Ovary (tissue), 7 donors: ENCODE measurements at regions not wholly inside any gene's neighbourhood (a gene's known extent, or its start where the extent isn't known, plus 50 kb on each side); places are given as distances from the start of the nearest gene placed in this dataset.

Source experiments
- DNase-seq, 5 donors: peaks; one replicate each; pipeline ENCODE4 v3.0.0-alpha.2; 2019 to 2020
- H3K27ac ChIP-seq, 2 donors: fragments of 200-600 bp; one replicate each; pipeline versions ENCODE4 v1.5.1 to v1.8.0; 2019 to 2022
- H3K27me3 ChIP-seq: fragments of 200-600 bp; one replicate; pipeline ENCODE4 v1.8.0; 2022
- H3K36me3 ChIP-seq: fragments of 200-600 bp; sonication (generic); one replicate; pipeline ENCODE4 v1.5.1; 2019
- H3K4me1 ChIP-seq: one replicate; pipeline ENCODE4 v1.8.1; 2013; ENCODE audit warnings: mild to moderate bottlenecking, moderate library complexity; ENCODE audit not compliant: insufficient read depth
- H3K4me3 ChIP-seq: fragments of 200-600 bp; sonication (generic); one replicate; pipeline ENCODE4 v1.5.1; 2017
- H3K9me3 ChIP-seq, 2 donors: fragments of 200-600 bp in 1 of 2; sonication (generic) in 1 of 2; one replicate each; pipeline versions ENCODE4 v1.5.1 to v1.8.1; 2013 to 2019; ENCODE audit warnings: mild to moderate bottlenecking in 1 of 2, moderate library complexity in 1 of 2
- CTCF ChIP-seq, 3 donors: fragments of 450-650 bp in 2 of 3; fragments of 200-600 bp in 1 of 3; IDR thresholded peaks; one replicate each; pipeline versions ENCODE4 v1.5.1 to v1.8.0; 2016 to 2022; ENCODE audit warnings: antibody characterized with exemption in 3 of 3, mild to moderate bottlenecking in 1 of 3
- EP300 ChIP-seq: sonication (generic); formaldehyde crosslinking; IDR thresholded peaks from one replicate; pipeline ENCODE4 v1.6.1; 2017; ENCODE audit warnings: antibody characterized with exemption
- POLR2A ChIP-seq: fragments of 450-650 bp; IDR thresholded peaks from one replicate; pipeline ENCODE4 v1.6.1; 2017; ENCODE audit warnings: antibody characterized with exemption, mild to moderate bottlenecking, moderate library complexity
- WGBS, 3 donors: extraction: QIAGEN DNeasy Blood & Tissue Kit in 1 of 3; methylation state at CpG; one replicate each; pipeline versions ENCODE4 v1.1.5 to v1.1.7; 2013 to 2017; 5-methylcytosine and 5-hydroxymethylcytosine counted together
- intact Hi-C, 4 donors: fragments of 100-400 bp; cut with DNase I; formaldehyde crosslinking; loops; one replicate each; pipeline versions ENCODE4 v1.11.0 to v1.15.1; 2022 to 2023
- donor health status: DM: no; HTN: no; CAD: no; lungs with moderate emphysema.
- donor health status: DM: no; HTN: no; CAD: no.
- donor health status: Bipolar disorder and iron deficiency.
- donor health status: DM: no; HTN: no; CAD: no.
- donor health status: DM: yes; HTN: yes; CAD: no.

DNA sequence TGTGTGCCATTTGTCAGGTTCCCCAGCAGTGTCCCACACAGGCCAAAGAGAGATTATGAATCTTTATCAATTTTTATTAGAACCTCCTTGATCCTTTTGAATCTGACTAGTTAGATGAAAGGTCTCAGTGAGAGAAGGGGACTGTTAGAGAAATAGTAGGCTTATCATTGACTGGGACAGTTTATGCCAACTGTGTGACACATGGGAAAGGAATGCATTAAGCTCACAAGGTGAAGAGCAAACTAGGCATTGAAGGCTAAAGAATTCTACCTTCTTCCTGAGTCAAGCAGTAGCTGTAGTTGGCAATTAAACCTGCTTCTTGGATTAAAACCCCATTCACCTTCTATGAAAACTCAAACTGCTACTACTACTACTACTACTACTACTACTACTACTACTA is 389.6 kb upstream of the CDH19 start:
- no peaks in the 10 kb centered on the region for H3K9me3 ChIP-seq
- H3K4me1 ChIP-seq, result no peaks in the 10 kb centered on the region
- no peak for DNase-seq
- intact Hi-C loops, result no loop called here
- no peak overlapping the region for H3K4me3 ChIP-seq
- H3K27me3 ChIP-seq, result no peaks in the 10 kb centered on the region
- TF ChIP-seq EP300 (no peak), CTCF (IDR thresholded peaks at IDR 0.05) (no peak), POLR2A (no peak)
- H3K36me3 ChIP-seq, result no peaks in the 10 kb centered on the region
- H3K27ac ChIP-seq, result no peak overlapping the region

DNA sequence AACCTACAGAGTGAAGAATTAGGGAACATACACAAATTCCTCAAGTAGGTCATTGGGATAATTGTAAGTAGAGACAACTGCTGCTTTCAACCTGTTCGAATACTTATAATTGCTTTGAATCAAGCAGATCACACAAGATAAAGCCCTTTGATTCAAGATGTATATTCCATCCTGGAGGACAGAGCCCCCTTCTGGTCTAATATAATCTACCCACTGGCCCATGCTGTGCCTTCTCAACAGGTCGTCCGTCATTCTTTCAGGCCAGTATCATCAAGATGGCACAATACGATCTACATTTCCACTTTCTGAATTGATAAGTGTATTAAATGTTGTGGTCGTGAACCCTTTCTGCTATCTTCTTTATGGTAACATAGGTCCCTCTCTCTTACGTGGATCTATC is 387.0 kb upstream of the CDH19 start:
- no peak for DNase-seq
- intact Hi-C loops, result no loop called here
- Histone ChIP-seq H3K27ac (no peak overlapping the region), H3K9me3 (no peaks in the 10 kb centered on the region), H3K36me3 (no peaks in the 10 kb centered on the region), H3K27me3 (no peaks in the 10 kb centered on the region), H3K4me1 (no peaks in the 10 kb centered on the region), H3K4me3 (no peak overlapping the region)
- 86 to 90% (median 90%) methylated on average over 6 of the region's 6 CpGs for WGBS, 3 donors
- no peak for TF ChIP-seq POLR2A
- no peak for TF ChIP-seq EP300
- TF ChIP-seq CTCF (IDR thresholded peaks at IDR 0.05), result no peak

DNA sequence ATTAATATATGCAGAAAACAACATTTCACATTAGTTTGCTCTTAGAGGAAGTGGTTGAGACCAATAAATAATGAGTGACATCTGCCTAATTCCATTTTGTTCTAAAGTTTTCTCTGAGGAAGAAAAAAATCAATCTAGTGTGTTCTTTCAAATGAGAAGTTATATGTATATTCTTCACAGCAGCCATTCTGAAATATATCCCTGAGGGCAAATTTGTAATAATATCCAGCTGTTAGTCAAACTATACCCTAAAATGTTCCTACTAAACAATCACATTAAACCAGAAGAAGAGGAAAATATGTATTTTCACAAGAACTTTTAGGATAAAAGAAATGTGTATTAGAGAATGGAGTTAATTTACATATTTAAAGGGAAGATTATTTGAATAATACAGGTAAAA is 375.1 kb upstream of the CDH19 start:
- intact Hi-C loops, result no loop called here
- Histone ChIP-seq H3K36me3 (no peaks in the 10 kb centered on the region), H3K27me3 (no peaks in the 10 kb centered on the region), H3K4me1 (no peaks in the 10 kb centered on the region), H3K4me3 (no peak overlapping the region), H3K9me3 (no peaks in the 10 kb centered on the region), H3K27ac (no peak overlapping the region)
- TF ChIP-seq CTCF (IDR thresholded peaks at IDR 0.05) (no peak), POLR2A (no peak), EP300 (no peak)
- DNase-seq, result no peak

- Histone ChIP-seq H3K27me3 (no peaks in the 10 kb centered on the region), H3K4me3 (no peak overlapping the region), H3K4me1 (no peaks in the 10 kb centered on the region), H3K27ac (no peak overlapping the region), H3K9me3 (no peaks in the 10 kb centered on the region), H3K36me3 (no peaks in the 10 kb centered on the region)
- 42 to 69% (median 44%) methylated on average over 1 of the region's 1 CpG for WGBS, 3 donors
- DNase-seq, result no peak
- TF ChIP-seq EP300 (no peak), POLR2A (no peak), CTCF (IDR thresholded peaks at IDR 0.05) (no peak)
- intact Hi-C loops, result no loop called here
Measured at GRCh38 chr18:66972681-66973080, 368.8 kb upstream of the CDH19 start.

- H3K36me3 ChIP-seq, result no peaks in the 10 kb centered on the region
- intact Hi-C loops, result no loop called here
- TF ChIP-seq POLR2A (no peak), EP300 (no peak), CTCF (IDR thresholded peaks at IDR 0.05) (no peak)
- no peaks in the 10 kb centered on the region for H3K9me3 ChIP-seq
- no peak for DNase-seq
- no peaks in the 10 kb centered on the region for H3K4me1 ChIP-seq
- WGBS, 3 donors, result 43 to 55% (median 47%) methylated on average over 3 of the region's 3 CpGs
- H3K27me3 ChIP-seq, result no peaks in the 10 kb centered on the region
- H3K4me3 ChIP-seq, result no peak overlapping the region
- no peak overlapping the region for H3K27ac ChIP-seq
Measured at GRCh38 chr18:66971960-66972359, 368.1 kb upstream of the CDH19 start.
